Kidney (tissue), 13 donors: ENCODE measurements at regions not wholly inside any gene's neighbourhood (a gene's known extent, or its start where the extent isn't known, plus 50 kb on each side); places are given as distances from the start of the nearest gene placed in this dataset.

Experiments
- DNase-seq, 5 donors: peaks; one replicate each; pipeline ENCODE4 v3.0.0-alpha.2; 2013 to 2020
- FAIRE-seq: peaks from 2 replicates; lab custom pipeline; 2012; peaks lifted over from hg19 to GRCh38; lab: Jason Lieb, UNC
- H3K27ac ChIP-seq, 2 donors: one replicate each; pipeline ENCODE4 v1.7.0; 2013; ENCODE audit warnings: low read depth in 2 of 2, low read length in 2 of 2, inconsistent platforms in 1 of 2
- H3K27me3 ChIP-seq: one replicate; pipeline ENCODE4 v1.7.1; 2013; ENCODE audit warnings: low read length, inconsistent platforms; ENCODE audit not compliant: control insufficient read depth, insufficient read depth
- H3K36me3 ChIP-seq, 3 donors: one replicate each; pipeline versions ENCODE4 v1.7.0 to v1.7.1; 2013; ENCODE audit warnings: low read length in 3 of 3, control low read depth in 1 of 3, inconsistent platforms in 1 of 3; ENCODE audit not compliant: insufficient read depth in 3 of 3, control insufficient read depth in 2 of 3
- H3K4me1 ChIP-seq, 3 donors: one replicate each; pipeline versions ENCODE4 v1.7.0 to v1.7.1; 2013; ENCODE audit warnings: low read length in 3 of 3, inconsistent platforms in 1 of 3, low read depth in 1 of 3; ENCODE audit not compliant: control insufficient read depth in 2 of 3, insufficient read depth in 2 of 3
- H3K4me3 ChIP-seq, 3 donors: one replicate each; pipeline versions ENCODE4 v1.7.0 to v1.8.1; 2013; ENCODE audit warnings: low read length in 3 of 3, control low read depth in 1 of 3, inconsistent platforms in 1 of 3
- H3K9ac ChIP-seq, 3 donors: one replicate each; pipeline versions ENCODE4 v1.7.0 to v1.7.1; 2013; ENCODE audit warnings: low read length in 3 of 3, control low read depth in 1 of 3, inconsistent platforms in 1 of 3
- H3K9me3 ChIP-seq, 3 donors: one replicate each; pipeline versions ENCODE4 v1.7.0 to v1.7.1; 2013; ENCODE audit warnings: low read length in 3 of 3, control low read depth in 1 of 3, inconsistent platforms in 1 of 3; ENCODE audit not compliant: control insufficient read depth in 2 of 3, insufficient read depth in 1 of 3
- CTCF ChIP-seq: IDR thresholded peaks from 3 replicates; pipeline ENCODE4 v1.5.1; 2012; ENCODE audit warnings: mild to moderate bottlenecking, moderate library complexity, borderline replicate concordance; ENCODE audit not compliant: insufficient read depth; ENCODE audit errors: extremely low read depth
- intact Hi-C: fragments of 100-400 bp; cut with DNase I; formaldehyde crosslinking; loops from one replicate; pipeline ENCODE4 v1.11.1; 2022
- donor health status: control.
- donor health status: control.
- donor health status: control.
- donor health status: control.
- donor health status: control.
- donor health status: DM: yes; HTN: yes; CAD: no.
- donor health status: Normal renal cell carcinoma (clear cell type).

GRCh38 chr11:23124249-23124648 is 264.0 kb upstream of the CCDC179 start:
- peak; percentile 57 for FAIRE-seq
- no peaks in the 10 kb centered on the region for H3K4me1 ChIP-seq

GRCh38 chr11:23124996-23125395 is 264.7 kb upstream of the CCDC179 start:
- intact Hi-C loops, result no loop called here
- no peak for FAIRE-seq
- H3K27me3 ChIP-seq, result no peaks in the 10 kb centered on the region

More at GRCh38 chr11:23124249-23124648, 264.0 kb upstream of the CCDC179 start:
- no peak overlapping the region for H3K27ac ChIP-seq
- no peak for DNase-seq
- H3K9ac ChIP-seq, result no peak overlapping the region
- no peaks in the 10 kb centered on the region for H3K36me3 ChIP-seq
- TF ChIP-seq CTCF, result no peak
- H3K4me3 ChIP-seq, result no peak overlapping the region
- intact Hi-C loops, result no loop called here
- no peaks in the 10 kb centered on the region for H3K9me3 ChIP-seq
- no peaks in the 10 kb centered on the region for H3K27me3 ChIP-seq

GRCh38 chr11:23127706-23128105 is 267.4 kb upstream of the CCDC179 start:
- Histone ChIP-seq H3K27ac (no peak overlapping the region), H3K36me3 (no peaks in the 10 kb centered on the region), H3K4me3 (no peak overlapping the region), H3K4me1 (no peaks in the 10 kb centered on the region), H3K9ac (no peak overlapping the region), H3K27me3 (no peaks in the 10 kb centered on the region), H3K9me3 (no peaks in the 10 kb centered on the region)
- no peak for DNase-seq
- intact Hi-C loops, result no loop called here
- no peak for FAIRE-seq
- TF ChIP-seq CTCF, result no peak

More at GRCh38 chr11:23124996-23125395, 264.7 kb upstream of the CCDC179 start:
- H3K9me3 ChIP-seq, result no peaks in the 10 kb centered on the region
- H3K4me3 ChIP-seq, result no peak overlapping the region
- no peak for DNase-seq
- H3K36me3 ChIP-seq, result no peaks in the 10 kb centered on the region
- no peak overlapping the region for H3K27ac ChIP-seq
- no peak overlapping the region for H3K9ac ChIP-seq
- TF ChIP-seq CTCF, result no peak
- H3K4me1 ChIP-seq, result no peaks in the 10 kb centered on the region

- no peaks in the 10 kb centered on the region for H3K4me1 ChIP-seq
- no peak overlapping the region for H3K27ac ChIP-seq
- intact Hi-C loops, result no loop called here
- no peak for FAIRE-seq
- peaks cover 0 to 1% (median 0%) of the 10 kb centered on the region in 3 donors for H3K9me3 ChIP-seq
- no peak overlapping the region for H3K9ac ChIP-seq
- DNase-seq, result peak in 1 of 5 donors; percentile 49
- no peaks in the 10 kb centered on the region for H3K27me3 ChIP-seq
- no peaks in the 10 kb centered on the region for H3K36me3 ChIP-seq
- no peak for TF ChIP-seq CTCF
- no peak overlapping the region for H3K4me3 ChIP-seq
Observed at GRCh38 chr11:23134627-23135026, 274.4 kb upstream of the CCDC179 start.
